Tibial nerve (tissue), 4 donors: ENCODE measurements at regions not wholly inside any gene's neighbourhood (a gene's known extent, or its start where the extent isn't known, plus 50 kb on each side); places are given as distances from the start of the nearest gene placed in this dataset.

Experiments used
- DNase-seq, 2 donors: peaks; one replicate each; pipeline ENCODE4 v3.0.0-alpha.2; 2019; ENCODE audit warnings: low spot score in 2 of 2
- H3K27ac ChIP-seq, 4 donors: fragments of 200-600 bp; sonication (generic) in 3 of 4; one replicate each; pipeline ENCODE4 v1.5.1; 2017 to 2019; ENCODE audit warnings: mild to moderate bottlenecking in 1 of 4
- H3K27me3 ChIP-seq, 2 donors: fragments of 200-600 bp; sonication (generic) in 1 of 2; one replicate each; pipeline versions ENCODE4 v1.5.1 to v1.6.0; 2017 to 2019
- H3K36me3 ChIP-seq, 3 donors: fragments of 200-600 bp; sonication (generic); one replicate each; pipeline ENCODE4 v1.5.1; 2018 to 2019
- H3K4me1 ChIP-seq, 4 donors: fragments of 200-600 bp; sonication (generic) in 3 of 4; one replicate each; pipeline ENCODE4 v1.5.1; 2017 to 2019
- H3K4me3 ChIP-seq, 4 donors: fragments of 200-600 bp; sonication (generic) in 3 of 4; one replicate each; pipeline ENCODE4 v1.5.1; 2017 to 2019; ENCODE audit warnings: mild to moderate bottlenecking in 1 of 4, moderate library complexity in 1 of 4
- H3K9me3 ChIP-seq, 4 donors: fragments of 200-600 bp; sonication (generic) in 3 of 4; one replicate each; pipeline ENCODE4 v1.5.1; 2017 to 2019
- EP300 ChIP-seq, 2 donors: sonication (generic); formaldehyde crosslinking; IDR thresholded peaks; one replicate each; pipeline ENCODE4 v1.6.1; 2017; ENCODE audit warnings: antibody characterized with exemption in 2 of 2, mild to moderate bottlenecking in 1 of 2
- POLR2A ChIP-seq, 2 donors: fragments of 450-650 bp; IDR thresholded peaks; one replicate each; pipeline ENCODE4 v1.6.1; 2017; ENCODE audit warnings: antibody characterized with exemption in 2 of 2, mild to moderate bottlenecking in 2 of 2, moderate library complexity in 2 of 2
- WGBS, 2 donors: methylation state at CpG; one replicate each; pipeline ENCODE4 v1.1.5; 2018; 5-methylcytosine and 5-hydroxymethylcytosine counted together
- TF ChIP-seq, protein P1 (sequence below), 5 experiments: fragments of 200-600 bp in 3 of 5; fragments of 450-650 bp in 2 of 5; sonication (generic) in 3 of 5; IDR thresholded peaks; one replicate each; pipeline ENCODE4 v1.5.1; 2016 to 2019; ENCODE audit warnings: antibody characterized with exemption in 5 of 5, mild to moderate bottlenecking in 3 of 5, moderate library complexity in 2 of 5

- no peak for TF ChIP-seq EP300 (IDR thresholded peaks at IDR 0.05)
- TF ChIP-seq POLR2A (IDR thresholded peaks at IDR 0.05), result no peak
- TF ChIP-seq, protein P1, sequence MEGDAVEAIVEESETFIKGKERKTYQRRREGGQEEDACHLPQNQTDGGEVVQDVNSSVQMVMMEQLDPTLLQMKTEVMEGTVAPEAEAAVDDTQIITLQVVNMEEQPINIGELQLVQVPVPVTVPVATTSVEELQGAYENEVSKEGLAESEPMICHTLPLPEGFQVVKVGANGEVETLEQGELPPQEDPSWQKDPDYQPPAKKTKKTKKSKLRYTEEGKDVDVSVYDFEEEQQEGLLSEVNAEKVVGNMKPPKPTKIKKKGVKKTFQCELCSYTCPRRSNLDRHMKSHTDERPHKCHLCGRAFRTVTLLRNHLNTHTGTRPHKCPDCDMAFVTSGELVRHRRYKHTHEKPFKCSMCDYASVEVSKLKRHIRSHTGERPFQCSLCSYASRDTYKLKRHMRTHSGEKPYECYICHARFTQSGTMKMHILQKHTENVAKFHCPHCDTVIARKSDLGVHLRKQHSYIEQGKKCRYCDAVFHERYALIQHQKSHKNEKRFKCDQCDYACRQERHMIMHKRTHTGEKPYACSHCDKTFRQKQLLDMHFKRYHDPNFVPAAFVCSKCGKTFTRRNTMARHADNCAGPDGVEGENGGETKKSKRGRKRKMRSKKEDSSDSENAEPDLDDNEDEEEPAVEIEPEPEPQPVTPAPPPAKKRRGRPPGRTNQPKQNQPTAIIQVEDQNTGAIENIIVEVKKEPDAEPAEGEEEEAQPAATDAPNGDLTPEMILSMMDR (IDR thresholded peaks at IDR 0.05), result no peak
- WGBS, 2 donors, result 94 to 96% methylated on average over 5 of the region's 5 CpGs
- no peak for DNase-seq
- H3K4me3 ChIP-seq, result no peak overlapping the region
- no peaks in the 10 kb centered on the region for H3K4me1 ChIP-seq
- no peaks in the 10 kb centered on the region for H3K36me3 ChIP-seq
- no peaks in the 10 kb centered on the region for H3K27me3 ChIP-seq
- no peaks in the 10 kb centered on the region for H3K9me3 ChIP-seq
- H3K27ac ChIP-seq, result no peak overlapping the region
These were observed 57.4 kb upstream of the MYCN start for GRCh38 chr2:15882761-15883497.

DNA sequence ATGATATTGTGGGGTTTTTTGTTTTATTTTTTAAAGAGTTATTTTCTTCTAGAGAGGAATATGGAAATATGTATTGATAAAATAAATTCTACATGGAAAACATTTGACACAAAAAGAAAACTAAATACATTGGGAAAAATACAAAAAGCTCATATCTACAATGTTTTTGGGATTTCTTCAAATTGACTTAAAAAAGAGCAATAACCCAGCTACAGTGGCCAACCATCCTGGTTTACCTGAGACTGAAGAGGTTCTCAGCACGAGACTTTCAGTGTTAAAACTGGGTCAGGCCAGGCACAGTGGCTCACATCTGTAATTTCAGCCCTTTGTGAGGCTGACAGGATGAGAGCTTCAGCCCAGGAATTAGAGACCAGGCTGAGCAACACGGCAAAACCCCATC is 56.7 kb upstream of the MYCN start:
- 83 to 89% methylated on average over 2 of the region's 2 CpGs for WGBS, 2 donors
- no peak overlapping the region for H3K4me3 ChIP-seq
- TF ChIP-seq EP300 (IDR thresholded peaks at IDR 0.05) (no peak), POLR2A (IDR thresholded peaks at IDR 0.05) (no peak)
- TF ChIP-seq, protein P1 (IDR thresholded peaks at IDR 0.05), result no peak

GRCh38 chr2:15884790-15885189 is 55.6 kb upstream of the MYCN start:
- no peak overlapping the region for H3K4me3 ChIP-seq
- WGBS, 2 donors, result 86 to 97% methylated on average over 2 of the region's 2 CpGs

More for the DNA sequence above, 56.7 kb upstream of the MYCN start:
- Histone ChIP-seq H3K27ac (no peak overlapping the region), H3K4me1 (no peaks in the 10 kb centered on the region), H3K36me3 (no peaks in the 10 kb centered on the region), H3K9me3 (no peaks in the 10 kb centered on the region), H3K27me3 (no peaks in the 10 kb centered on the region)
- DNase-seq, result no peak

DNA sequence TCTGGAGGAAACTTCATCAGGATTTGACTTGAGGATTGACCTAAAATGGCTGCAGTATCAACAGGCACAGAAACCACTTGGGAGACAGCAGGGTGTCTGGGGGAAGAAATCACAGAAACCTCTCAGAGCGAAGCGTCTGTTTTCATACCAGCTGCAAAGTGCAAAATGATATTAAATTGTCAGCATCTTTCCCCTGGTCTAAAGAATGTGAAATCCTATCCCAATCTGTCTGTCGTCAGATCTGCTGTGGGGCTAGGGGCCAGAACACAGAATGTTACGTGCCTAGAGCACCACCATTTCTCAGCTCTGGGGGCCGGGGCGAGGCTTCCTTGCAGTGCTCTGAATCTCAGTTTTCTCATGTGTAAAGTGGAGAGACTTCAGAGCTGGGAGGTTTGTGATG is 54.1 kb upstream of the MYCN start:
- Histone ChIP-seq H3K4me1 (peaks cover 0 to 1% (median 0%) of the 10 kb centered on the region in 4 donors), H3K27ac (no peak overlapping the region), H3K27me3 (no peaks in the 10 kb centered on the region), H3K4me3 (no peak overlapping the region), H3K36me3 (no peaks in the 10 kb centered on the region), H3K9me3 (no peaks in the 10 kb centered on the region)
- WGBS, 2 donors, result 65 to 80% methylated on average over 6 of the region's 6 CpGs
- DNase-seq, result no peak
- TF ChIP-seq, protein P1 (IDR thresholded peaks at IDR 0.05), result no peak
- TF ChIP-seq POLR2A (IDR thresholded peaks at IDR 0.05), result no peak
- no peak for TF ChIP-seq EP300 (IDR thresholded peaks at IDR 0.05)

More at GRCh38 chr2:15884790-15885189, 55.6 kb upstream of the MYCN start:
- TF ChIP-seq, protein P1 (IDR thresholded peaks at IDR 0.05), result no peak
- TF ChIP-seq POLR2A (IDR thresholded peaks at IDR 0.05) (no peak), EP300 (IDR thresholded peaks at IDR 0.05) (no peak)
- Histone ChIP-seq H3K27ac (no peak overlapping the region), H3K27me3 (no peaks in the 10 kb centered on the region), H3K9me3 (no peaks in the 10 kb centered on the region), H3K4me1 (no peaks in the 10 kb centered on the region), H3K36me3 (no peaks in the 10 kb centered on the region)
- DNase-seq, result no peak

DNA sequence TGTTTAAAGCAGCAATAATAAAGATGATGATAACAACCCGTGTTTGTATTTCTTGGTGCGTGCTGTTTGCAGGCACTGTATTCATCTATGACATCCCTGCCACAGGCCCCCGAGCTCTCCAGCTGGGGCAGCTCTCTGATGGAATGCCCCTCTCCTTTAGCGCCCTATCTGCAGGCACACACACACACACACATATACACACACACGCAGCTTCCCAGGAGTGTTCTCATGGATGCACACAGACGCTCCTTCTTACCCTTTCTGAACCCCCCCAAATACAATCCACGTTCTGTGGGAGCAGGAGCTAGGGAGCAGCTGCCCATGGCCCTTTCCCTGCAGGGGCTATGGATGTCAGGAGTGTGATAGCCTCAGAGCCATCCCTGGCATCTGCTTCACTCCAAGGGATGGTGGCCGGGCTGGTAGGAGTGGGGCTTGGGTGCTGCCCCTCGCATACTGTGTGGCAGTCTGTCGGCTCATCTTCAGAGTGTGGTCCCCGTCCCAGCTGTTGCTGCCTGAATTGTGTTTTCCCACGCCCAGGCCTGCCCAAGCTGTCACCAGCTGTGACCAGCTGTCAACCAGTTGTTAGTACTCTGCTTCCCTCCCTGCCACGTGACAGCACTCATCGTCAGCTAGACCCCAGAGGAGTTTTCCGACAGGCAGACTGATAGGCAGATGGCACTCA is 50.8 kb upstream of the MYCN start:
- Histone ChIP-seq H3K4me3 (no peak overlapping the region), H3K27ac (no peak overlapping the region), H3K4me1 (peaks cover 0 to 10% (median 0%) of the 10 kb centered on the region in 4 donors), H3K27me3 (no peaks in the 10 kb centered on the region), H3K36me3 (no peaks in the 10 kb centered on the region), H3K9me3 (no peaks in the 10 kb centered on the region)
- 75 to 77% methylated on average over 15 of the region's 15 CpGs for WGBS, 2 donors
- no peak for DNase-seq
- TF ChIP-seq, protein P1 (IDR thresholded peaks at IDR 0.05), result no peak
- TF ChIP-seq POLR2A (IDR thresholded peaks at IDR 0.05) (no peak), EP300 (IDR thresholded peaks at IDR 0.05) (no peak)
